CD4-positive, CD25-positive, alpha-beta regulatory T cell (primary cell): ENCODE measurements at regions not wholly inside any gene's neighbourhood (a gene's known extent, or its start where the extent isn't known, plus 50 kb on each side); places are given as distances from the start of the nearest gene placed in this dataset.

ENCODE experiments used
- ATAC-seq, 2 donors: fragments of 150-1000 bp; cut with Tn5 transposase; one replicate each; pipeline ENCODE4 v1.10.0; 2021; ENCODE audit warnings: low read depth in 2 of 2, moderate number of reproducible peaks in 2 of 2, moderate library complexity in 1 of 2
- DNase-seq, 3 donors: peaks; one replicate each; pipeline versions ENCODE4 v3.0.0 to v3.0.0-alpha.2; 2012 to 2022; ENCODE audit warnings: mixed read lengths in 1 of 3
- H3K27ac ChIP-seq: one replicate; pipeline ENCODE4 v1.7.0; 2013; ENCODE audit warnings: mild to moderate bottlenecking, low read length; ENCODE audit not compliant: insufficient read depth, poor library complexity, severe bottlenecking
- H3K27me3 ChIP-seq: one replicate; pipeline ENCODE4 v1.7.0; 2013; ENCODE audit warnings: low read length; ENCODE audit not compliant: control insufficient read depth, insufficient read depth
- H3K36me3 ChIP-seq: one replicate; pipeline ENCODE4 v1.7.0; 2013; ENCODE audit warnings: mild to moderate bottlenecking, low read length, moderate library complexity; ENCODE audit not compliant: control insufficient read depth, insufficient read depth
- H3K4me1 ChIP-seq: 2 replicates; pipeline ENCODE4 v1.7.0; 2013; ENCODE audit warnings: mild to moderate bottlenecking, low read length; ENCODE audit not compliant: insufficient read depth, control insufficient read depth, poor library complexity, severe bottlenecking
- H3K4me3 ChIP-seq: one replicate; pipeline ENCODE4 v1.7.0; 2013; ENCODE audit warnings: low read depth, mild to moderate bottlenecking, low read length, moderate library complexity
- H3K9me3 ChIP-seq, 2 experiments: 1 replicate in 1 of 2; 2 replicates in 1 of 2; pipeline ENCODE4 v1.7.0; 2013; ENCODE audit warnings: low read length in 2 of 2, mild to moderate bottlenecking in 1 of 2, moderate library complexity in 1 of 2; ENCODE audit not compliant: control insufficient read depth in 2 of 2
- H3K27ac Mint-ChIP-seq, 3 donors: one replicate each; pipeline ENCODE4 v1.8.0; 2020 to 2022; ENCODE audit warnings: mild to moderate bottlenecking in 3 of 3, mixed read lengths in 3 of 3, moderate library complexity in 2 of 3
- H3K27me3 Mint-ChIP-seq: one replicate; pipeline ENCODE4 v1.8.0; 2022; ENCODE audit warnings: mild to moderate bottlenecking, mixed read lengths
- H3K36me3 Mint-ChIP-seq: one replicate; pipeline ENCODE4 v1.8.0; 2020; ENCODE audit warnings: mixed read lengths
- H3K4me1 Mint-ChIP-seq, 4 donors: one replicate each; pipeline ENCODE4 v1.8.0; 2020 to 2022; ENCODE audit warnings: mixed read lengths in 4 of 4, mild to moderate bottlenecking in 1 of 4
- H3K4me3 Mint-ChIP-seq, 4 donors: one replicate each; pipeline ENCODE4 v1.8.0; 2020 to 2022; ENCODE audit warnings: mild to moderate bottlenecking in 4 of 4, mixed read lengths in 4 of 4, moderate library complexity in 3 of 4
- H3K9me3 Mint-ChIP-seq, 7 donors: one replicate each; pipeline ENCODE4 v1.8.0; 2020 to 2022; ENCODE audit warnings: mixed read lengths in 7 of 7, mild to moderate bottlenecking in 3 of 7, moderate library complexity in 2 of 7

DNA sequence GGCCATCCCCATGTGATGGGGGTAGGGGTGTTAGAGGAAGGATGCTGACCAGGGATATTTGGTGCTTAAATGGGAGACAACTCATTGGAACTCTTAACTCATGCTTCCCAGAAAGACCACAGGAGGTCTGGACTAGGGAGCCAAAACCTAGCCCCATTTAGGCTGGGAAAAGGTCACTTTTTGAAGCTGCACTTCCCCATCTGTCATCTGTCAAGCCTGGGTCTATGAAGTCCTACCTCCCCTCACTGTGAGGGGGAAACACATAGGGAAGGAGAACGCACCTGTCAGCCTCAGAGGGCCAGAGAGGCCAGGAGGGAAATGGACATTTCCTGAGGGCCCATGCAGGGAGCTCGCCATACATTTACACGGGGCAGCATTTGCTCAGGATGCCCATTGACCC, 321.0 kb downstream of the BCL11B start:
- Mint-ChIP-seq H3K36me3 (peaks cover 2% of the 10 kb centered on the region), H3K27ac (peak overlapping the region in 1 of 3 donors; percentile 67), H3K4me3 (no peak overlapping the region), H3K4me1 (peaks cover 7 to 13% (median 10%) of the 10 kb centered on the region in 4 donors), H3K9me3 (peaks cover 0 to 2% (median 0%) of the 10 kb centered on the region in 7 donors), H3K27me3 (no peaks in the 10 kb centered on the region)
- no peak for ATAC-seq
- H3K27me3 ChIP-seq, result no peaks in the 10 kb centered on the region
- no peak overlapping the region for H3K27ac ChIP-seq
- H3K4me1 ChIP-seq, result no peaks in the 10 kb centered on the region
- H3K4me3 ChIP-seq, result no peak overlapping the region
- no peaks in the 10 kb centered on the region for H3K36me3 ChIP-seq
- DNase-seq, result no peak
- no peaks in the 10 kb centered on the region for H3K9me3 ChIP-seq

GRCh38 chr14:98951521-98952152, 320.4 kb downstream of the BCL11B start:
- H3K9me3 Mint-ChIP-seq, result peaks cover 0 to 2% (median 0%) of the 10 kb centered on the region in 7 donors
- H3K27me3 ChIP-seq, result no peaks in the 10 kb centered on the region

GRCh38 chr14:98952593-98953350, 319.2 kb downstream of the BCL11B start:
- H3K9me3 ChIP-seq, result no peaks in the 10 kb centered on the region
- DNase-seq (no peak), ATAC-seq (no peak)
- no peaks in the 10 kb centered on the region for H3K4me1 ChIP-seq
- peaks cover 3% of the 10 kb centered on the region for H3K36me3 Mint-ChIP-seq
- no peak overlapping the region for H3K4me3 ChIP-seq
- H3K27ac Mint-ChIP-seq, result no peak overlapping the region
- no peak overlapping the region for H3K4me3 Mint-ChIP-seq
- H3K27ac ChIP-seq, result no peak overlapping the region
- H3K36me3 ChIP-seq, result no peaks in the 10 kb centered on the region
- H3K9me3 Mint-ChIP-seq, result peaks cover 0 to 2% (median 0%) of the 10 kb centered on the region in 7 donors
- no peaks in the 10 kb centered on the region for H3K27me3 ChIP-seq
- no peaks in the 10 kb centered on the region for H3K27me3 Mint-ChIP-seq
- H3K4me1 Mint-ChIP-seq, result peaks cover 3 to 6% (median 3%) of the 10 kb centered on the region in 4 donors

More at GRCh38 chr14:98951521-98952152, 320.4 kb downstream of the BCL11B start:
- no peak overlapping the region for H3K4me3 ChIP-seq
- H3K27me3 Mint-ChIP-seq, result no peaks in the 10 kb centered on the region
- H3K36me3 ChIP-seq, result no peaks in the 10 kb centered on the region
- no peak overlapping the region for H3K4me3 Mint-ChIP-seq
- ATAC-seq (no peak), DNase-seq (no peak)
- H3K27ac ChIP-seq, result no peak overlapping the region
- H3K4me1 Mint-ChIP-seq, result peaks cover 7 to 13% (median 8%) of the 10 kb centered on the region in 4 donors
- H3K4me1 ChIP-seq, result no peaks in the 10 kb centered on the region
- H3K9me3 ChIP-seq, result no peaks in the 10 kb centered on the region
- peak overlapping the region in 1 of 3 donors; percentile 5 for H3K27ac Mint-ChIP-seq
- H3K36me3 Mint-ChIP-seq, result peaks cover 3% of the 10 kb centered on the region

GRCh38 chr14:98953551-98954348, 318.2 kb downstream of the BCL11B start:
- Mint-ChIP-seq H3K4me1 (peaks cover 0 to 4% (median 2%) of the 10 kb centered on the region in 4 donors), H3K27ac (no peak overlapping the region), H3K27me3 (no peaks in the 10 kb centered on the region), H3K36me3 (peaks cover 3% of the 10 kb centered on the region), H3K4me3 (no peak overlapping the region), H3K9me3 (peaks cover 0 to 2% (median 0%) of the 10 kb centered on the region in 7 donors)
- H3K9me3 ChIP-seq, result no peaks in the 10 kb centered on the region
- DNase-seq (no peak), ATAC-seq (no peak)
- no peak overlapping the region for H3K27ac ChIP-seq
- H3K4me1 ChIP-seq, result no peaks in the 10 kb centered on the region
- no peaks in the 10 kb centered on the region for H3K36me3 ChIP-seq
- H3K4me3 ChIP-seq, result no peak overlapping the region
- H3K27me3 ChIP-seq, result no peaks in the 10 kb centered on the region

DNA sequence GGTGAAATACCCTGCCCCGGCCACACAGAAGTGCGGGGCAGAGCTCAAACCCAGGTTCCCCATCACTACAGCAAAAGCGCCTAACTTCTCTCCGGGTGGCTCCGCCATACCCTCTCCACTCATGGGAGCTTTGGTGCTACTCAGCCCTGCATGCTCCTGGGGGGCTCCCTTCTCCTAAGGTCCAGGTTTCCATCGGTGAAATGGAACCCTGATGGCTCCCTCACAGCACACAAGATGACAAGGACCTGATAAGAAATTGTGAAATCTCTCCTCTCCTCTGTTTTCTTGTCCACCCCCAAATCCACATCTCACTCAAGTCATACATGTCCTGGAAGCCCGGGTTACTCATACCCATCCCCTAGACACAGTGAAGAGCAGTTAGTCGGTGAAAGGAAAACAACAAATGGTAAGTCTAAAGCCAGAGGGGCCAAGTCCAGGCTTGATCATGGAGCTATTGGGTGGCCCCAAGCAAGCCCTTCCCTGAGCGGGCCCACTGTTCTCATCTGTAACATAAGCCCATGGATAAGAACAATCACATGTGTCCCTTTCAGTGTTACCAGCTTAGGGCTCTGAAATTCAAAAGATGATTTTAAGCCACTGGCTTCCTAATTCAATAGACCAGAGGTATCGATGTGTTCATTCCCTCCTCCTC, 317.5 kb downstream of the BCL11B start:
- H3K9me3 ChIP-seq, result no peaks in the 10 kb centered on the region
- no peaks in the 10 kb centered on the region for H3K4me1 ChIP-seq
- no peak for ATAC-seq
- Mint-ChIP-seq H3K27me3 (no peaks in the 10 kb centered on the region), H3K27ac (no peak overlapping the region), H3K4me3 (peak overlapping the region in 1 of 4 donors; percentile 4), H3K9me3 (peaks cover 0 to 2% (median 0%) of the 10 kb centered on the region in 7 donors), H3K36me3 (peaks cover 3% of the 10 kb centered on the region), H3K4me1 (peaks cover 0 to 4% (median 2%) of the 10 kb centered on the region in 4 donors)
- H3K36me3 ChIP-seq, result no peaks in the 10 kb centered on the region
- no peak for DNase-seq
- H3K27ac ChIP-seq, result no peak overlapping the region
- no peak overlapping the region for H3K4me3 ChIP-seq
- H3K27me3 ChIP-seq, result no peaks in the 10 kb centered on the region

DNA sequence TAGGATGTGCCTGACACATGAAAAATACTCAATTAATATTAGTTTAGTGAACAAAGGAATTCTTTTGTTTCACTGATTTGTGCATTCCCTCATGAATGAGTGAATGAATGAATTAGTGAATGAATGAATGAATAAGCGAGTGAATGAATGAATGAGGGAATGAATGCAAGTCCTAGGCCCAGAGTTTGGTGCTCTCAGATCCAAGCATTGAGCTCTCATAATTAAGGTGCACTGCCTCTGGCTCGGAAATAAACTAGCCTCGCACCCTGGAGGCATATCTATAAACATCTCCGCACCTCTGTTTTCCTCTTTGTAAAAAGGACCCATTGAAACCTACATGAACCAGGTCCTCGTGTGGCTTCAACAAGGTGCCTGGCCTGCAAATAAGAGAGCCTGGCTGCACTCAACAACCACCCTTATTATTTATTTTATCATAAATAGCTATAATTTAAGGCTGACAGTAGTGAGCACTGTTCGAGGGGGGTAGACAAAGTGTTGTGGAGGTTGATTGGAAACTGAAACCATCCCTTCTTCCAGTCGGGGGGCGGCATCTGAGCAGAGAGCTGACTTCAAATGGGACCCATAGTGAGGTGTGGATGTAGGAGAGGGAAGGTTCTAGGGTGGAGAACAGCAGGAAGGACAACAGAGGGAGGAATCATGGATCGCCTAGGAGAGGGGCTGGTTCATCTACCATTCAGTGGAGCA, 316.8 kb downstream of the BCL11B start:
- H3K4me1 ChIP-seq, result no peaks in the 10 kb centered on the region
- DNase-seq (no peak), ATAC-seq (no peak)
- Mint-ChIP-seq H3K27me3 (no peaks in the 10 kb centered on the region), H3K36me3 (peaks cover 3% of the 10 kb centered on the region), H3K9me3 (peaks cover 0 to 2% (median 0%) of the 10 kb centered on the region in 7 donors), H3K27ac (no peak overlapping the region), H3K4me1 (peaks cover 0 to 4% (median 0%) of the 10 kb centered on the region in 4 donors), H3K4me3 (no peak overlapping the region)
- H3K36me3 ChIP-seq, result no peaks in the 10 kb centered on the region
- no peak overlapping the region for H3K27ac ChIP-seq
- H3K27me3 ChIP-seq, result no peaks in the 10 kb centered on the region
- no peak overlapping the region for H3K4me3 ChIP-seq
- H3K9me3 ChIP-seq, result no peaks in the 10 kb centered on the region

DNA sequence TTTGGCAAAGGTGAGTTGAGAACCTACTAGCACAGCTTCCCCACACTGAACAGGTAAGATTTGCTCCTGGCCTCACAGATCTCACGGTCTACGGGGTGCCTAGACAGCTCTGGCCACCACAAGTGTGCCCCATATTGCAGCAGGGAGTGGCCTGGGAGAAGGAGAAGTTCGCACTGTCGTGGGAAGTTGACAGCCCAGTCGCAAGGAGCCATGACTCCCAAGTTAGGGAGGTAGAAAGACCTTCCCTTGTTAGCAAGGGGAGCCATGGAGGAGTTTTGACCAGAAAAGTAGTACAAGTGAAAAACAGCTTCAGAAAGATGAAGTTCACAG, 316.3 kb downstream of the BCL11B start:
- Mint-ChIP-seq H3K36me3 (peaks cover 3% of the 10 kb centered on the region), H3K4me3 (no peak overlapping the region), H3K4me1 (peaks cover 0 to 4% (median 0%) of the 10 kb centered on the region in 4 donors), H3K9me3 (peaks cover 0 to 2% (median 0%) of the 10 kb centered on the region in 7 donors), H3K27me3 (no peaks in the 10 kb centered on the region), H3K27ac (peak overlapping the region in 1 of 3 donors; percentile 93)
- Histone ChIP-seq H3K9me3 (no peaks in the 10 kb centered on the region), H3K27me3 (no peaks in the 10 kb centered on the region), H3K36me3 (no peaks in the 10 kb centered on the region), H3K4me3 (no peak overlapping the region), H3K27ac (no peak overlapping the region), H3K4me1 (no peaks in the 10 kb centered on the region)
- DNase-seq (no peak), ATAC-seq (no peak)
